ENCODE measurements at regions not wholly inside any gene's neighbourhood (a gene's known extent, or its start where the extent isn't known, plus 50 kb on each side); places are given as distances from the start of the nearest gene placed in this dataset.

DNA sequence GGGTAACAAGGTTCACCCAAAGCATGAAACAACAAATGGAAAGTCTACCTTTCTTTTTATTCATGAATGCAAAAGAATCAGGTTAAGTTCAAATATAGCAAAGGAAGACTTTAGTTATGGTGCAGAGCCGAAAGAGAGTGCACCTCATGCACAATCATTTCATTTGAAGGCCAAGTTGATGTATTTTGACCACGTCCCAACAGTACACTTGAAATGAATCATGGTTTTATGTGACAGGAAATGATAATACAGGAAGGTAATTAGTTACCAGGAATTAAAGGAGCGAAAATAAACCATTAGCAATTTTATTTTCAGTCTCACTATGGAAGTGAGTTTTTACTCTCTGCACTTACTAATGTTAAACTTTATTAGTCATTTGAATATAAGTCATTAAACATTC, 281.2 kb upstream of the DIAPH2 start:
- H3K27ac Mint-ChIP-seq, result no peak overlapping the region
- peaks cover 0 to 3% of the 10 kb centered on the region in 2 donors for H3K9me3 Mint-ChIP-seq
- peaks cover 26% of the 10 kb centered on the region for H3K27me3 Mint-ChIP-seq (ENCODE audit: low read depth)
- H3K4me3 Mint-ChIP-seq, result no peak overlapping the region
- ATAC-seq (replicated peaks in 1 of 2) (no peak), DNase-seq (no peak)
- H3K36me3 Mint-ChIP-seq (ENCODE audit: insufficient read depth in 2 of 2), result no peaks in the 10 kb centered on the region
- H3K4me1 Mint-ChIP-seq (ENCODE audit: low read depth), result no peaks in the 10 kb centered on the region

GRCh38 chrX:96405842-96406241, 278.8 kb upstream of the DIAPH2 start:
- no peak overlapping the region for H3K27ac Mint-ChIP-seq
- peaks cover 26% of the 10 kb centered on the region for H3K27me3 Mint-ChIP-seq (ENCODE audit: low read depth)

DNA sequence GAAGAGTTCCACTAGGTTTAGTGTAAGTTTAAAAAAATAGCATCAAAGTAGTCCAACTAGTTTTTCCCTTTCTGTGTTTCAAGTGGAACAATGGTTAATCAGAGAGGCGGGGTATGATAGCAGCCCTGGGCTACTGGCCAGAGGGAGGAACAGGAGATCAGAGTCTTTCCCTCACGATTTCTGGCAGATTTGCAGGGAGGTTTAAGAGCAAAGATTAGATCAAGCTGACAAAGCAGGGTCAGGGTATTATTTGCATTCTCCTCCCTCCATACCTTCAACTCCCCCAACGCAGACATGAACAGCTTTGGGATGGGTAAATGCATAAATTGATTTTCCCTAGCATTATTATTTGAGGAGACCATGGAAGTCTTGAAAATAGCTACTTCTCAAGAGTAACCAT, 277.6 kb upstream of the DIAPH2 start:
- Mint-ChIP-seq H3K27ac (no peak overlapping the region), H3K4me3 (no peak overlapping the region), H3K27me3 (ENCODE audit: low read depth) (peaks cover 26% of the 10 kb centered on the region), H3K36me3 (ENCODE audit: insufficient read depth in 2 of 2) (no peaks in the 10 kb centered on the region), H3K9me3 (no peaks in the 10 kb centered on the region), H3K4me1 (ENCODE audit: low read depth) (no peaks in the 10 kb centered on the region)
- ATAC-seq (replicated peaks in 1 of 2) (no peak), DNase-seq (no peak)

More at GRCh38 chrX:96405842-96406241, 278.8 kb upstream of the DIAPH2 start:
- no peaks in the 10 kb centered on the region for H3K9me3 Mint-ChIP-seq
- no peaks in the 10 kb centered on the region for H3K36me3 Mint-ChIP-seq (ENCODE audit: insufficient read depth in 2 of 2)
- H3K4me1 Mint-ChIP-seq (ENCODE audit: low read depth), result no peaks in the 10 kb centered on the region
- DNase-seq (no peak), ATAC-seq (replicated peaks in 1 of 2) (no peak)
- H3K4me3 Mint-ChIP-seq, result no peak overlapping the region

- H3K9me3 Mint-ChIP-seq, result no peaks in the 10 kb centered on the region
- H3K4me1 Mint-ChIP-seq (ENCODE audit: low read depth), result no peaks in the 10 kb centered on the region
- peaks cover 26% of the 10 kb centered on the region for H3K27me3 Mint-ChIP-seq (ENCODE audit: low read depth)
- no peak overlapping the region for H3K4me3 Mint-ChIP-seq
- no peaks in the 10 kb centered on the region for H3K36me3 Mint-ChIP-seq (ENCODE audit: insufficient read depth in 2 of 2)
- no peak for DNase-seq
- no peak for ATAC-seq (replicated peaks in 1 of 2)
- no peak overlapping the region for H3K27ac Mint-ChIP-seq
These were observed 277.1 kb upstream of the DIAPH2 start for GRCh38 chrX:96407501-96407900.

- DNase-seq (no peak), ATAC-seq (replicated peaks in 1 of 2) (no peak)
- Mint-ChIP-seq H3K4me1 (ENCODE audit: low read depth) (no peaks in the 10 kb centered on the region), H3K4me3 (no peak overlapping the region), H3K27me3 (ENCODE audit: low read depth) (peaks cover 26% of the 10 kb centered on the region), H3K27ac (no peak overlapping the region), H3K36me3 (ENCODE audit: insufficient read depth in 2 of 2) (no peaks in the 10 kb centered on the region), H3K9me3 (no peaks in the 10 kb centered on the region)
These were observed 276.7 kb upstream of the DIAPH2 start for GRCh38 chrX:96407981-96408380.

GRCh38 chrX:96410927-96411326, 273.7 kb upstream of the DIAPH2 start:
- H3K4me1 Mint-ChIP-seq (ENCODE audit: low read depth), result no peaks in the 10 kb centered on the region
- no peak overlapping the region for H3K27ac Mint-ChIP-seq
- ATAC-seq (replicated peaks in 1 of 2) (no peak), DNase-seq (no peak)
- no peaks in the 10 kb centered on the region for H3K9me3 Mint-ChIP-seq
- H3K36me3 Mint-ChIP-seq (ENCODE audit: insufficient read depth in 2 of 2), result no peaks in the 10 kb centered on the region
- H3K27me3 Mint-ChIP-seq (ENCODE audit: low read depth), result peaks cover 5% of the 10 kb centered on the region
- H3K4me3 Mint-ChIP-seq, result no peak overlapping the region

GRCh38 chrX:96417695-96418094, 266.9 kb upstream of the DIAPH2 start:
- DNase-seq (no peak), ATAC-seq (replicated peaks in 1 of 2) (no peak)
- no peaks in the 10 kb centered on the region for H3K36me3 Mint-ChIP-seq (ENCODE audit: insufficient read depth in 2 of 2)
- H3K27me3 Mint-ChIP-seq (ENCODE audit: low read depth), result no peaks in the 10 kb centered on the region
- H3K4me1 Mint-ChIP-seq (ENCODE audit: low read depth), result no peaks in the 10 kb centered on the region
- no peak overlapping the region for H3K4me3 Mint-ChIP-seq
- H3K27ac Mint-ChIP-seq, result no peak overlapping the region
- no peaks in the 10 kb centered on the region for H3K9me3 Mint-ChIP-seq

GRCh38 chrX:96424007-96424406, 260.6 kb upstream of the DIAPH2 start:
- ATAC-seq (replicated peaks in 1 of 2) (no peak), DNase-seq (no peak)
- Mint-ChIP-seq H3K27ac (no peak overlapping the region), H3K9me3 (peaks cover 0 to 2% of the 10 kb centered on the region in 2 donors), H3K4me1 (ENCODE audit: low read depth) (no peaks in the 10 kb centered on the region), H3K4me3 (no peak overlapping the region), H3K36me3 (ENCODE audit: insufficient read depth in 2 of 2) (no peaks in the 10 kb centered on the region), H3K27me3 (ENCODE audit: low read depth) (peaks cover 6% of the 10 kb centered on the region)

GRCh38 chrX:96425200-96425599, 259.4 kb upstream of the DIAPH2 start:
- Mint-ChIP-seq H3K4me1 (ENCODE audit: low read depth) (no peaks in the 10 kb centered on the region), H3K27ac (no peak overlapping the region), H3K9me3 (peaks cover 0 to 2% of the 10 kb centered on the region in 2 donors), H3K36me3 (ENCODE audit: insufficient read depth in 2 of 2) (no peaks in the 10 kb centered on the region), H3K4me3 (no peak overlapping the region), H3K27me3 (ENCODE audit: low read depth) (peaks cover 6% of the 10 kb centered on the region)
- ATAC-seq (replicated peaks in 1 of 2) (no peak), DNase-seq (no peak)

- H3K27ac Mint-ChIP-seq, result no peak overlapping the region
- DNase-seq, result no peak
- H3K27me3 Mint-ChIP-seq (ENCODE audit: low read depth), result no peaks in the 10 kb centered on the region
- ATAC-seq (replicated peaks in 1 of 2), result no peak
- no peak overlapping the region for H3K4me3 Mint-ChIP-seq
- no peaks in the 10 kb centered on the region for H3K4me1 Mint-ChIP-seq (ENCODE audit: low read depth)
- peaks cover 0 to 2% of the 10 kb centered on the region in 2 donors for H3K9me3 Mint-ChIP-seq
- no peaks in the 10 kb centered on the region for H3K36me3 Mint-ChIP-seq (ENCODE audit: insufficient read depth in 2 of 2)
These were observed 253.7 kb upstream of the DIAPH2 start for GRCh38 chrX:96430756-96431455.

DNA sequence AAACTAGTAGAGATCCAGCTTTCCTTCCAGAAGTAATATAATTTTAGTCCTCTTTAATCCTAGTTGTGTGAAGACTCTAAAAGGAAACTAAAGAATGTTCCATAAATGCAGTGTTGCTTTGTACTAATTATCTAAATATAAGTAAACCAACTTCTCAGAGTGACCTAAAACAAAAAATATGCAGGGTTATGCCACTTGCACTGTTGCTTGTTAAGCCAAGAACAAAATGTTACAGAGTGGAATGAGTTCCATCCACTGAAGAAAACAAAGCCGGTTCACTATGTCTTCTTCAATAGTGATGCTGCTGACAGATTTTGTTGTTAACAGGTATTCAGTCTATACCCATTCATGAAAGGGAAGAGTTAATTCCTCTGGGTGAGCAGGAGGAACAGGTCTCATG, 252.0 kb upstream of the DIAPH2 start:
- ATAC-seq (replicated peaks in 1 of 2), result no peak
- H3K9me3 Mint-ChIP-seq, result peaks cover 0 to 2% of the 10 kb centered on the region in 2 donors

DNA sequence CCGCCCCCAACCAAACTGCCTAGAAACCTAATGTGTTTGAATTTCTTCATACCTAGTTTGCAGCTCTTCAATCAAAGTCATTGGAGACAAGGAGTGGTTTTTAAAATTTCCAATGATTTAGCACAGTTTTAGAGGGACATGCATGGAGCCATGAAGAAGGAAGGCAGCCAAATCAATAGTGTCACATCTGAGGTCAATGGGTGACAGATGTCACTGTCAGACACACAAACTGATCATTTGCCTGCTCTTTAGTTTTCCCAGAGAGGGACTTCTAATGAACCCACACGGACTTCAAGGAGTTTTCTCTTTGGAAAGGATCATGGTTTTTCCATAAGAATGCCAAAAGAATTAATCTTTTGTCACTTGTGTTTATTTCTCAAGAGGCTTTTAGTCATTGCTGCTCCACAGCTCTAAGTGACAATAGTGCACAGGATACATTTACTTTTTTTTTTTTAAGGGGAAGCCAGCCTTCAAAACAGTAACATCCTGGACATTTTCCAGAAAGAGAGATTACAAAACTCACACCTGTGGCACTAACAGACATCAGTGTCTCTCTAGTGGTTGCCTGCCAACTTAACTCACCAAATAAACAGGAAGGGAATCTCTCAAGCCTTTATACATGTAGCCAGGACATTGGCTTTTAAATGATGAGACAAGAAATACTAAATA, 251.1 kb upstream of the DIAPH2 start:
- no peak overlapping the region for H3K4me3 Mint-ChIP-seq
- H3K27me3 Mint-ChIP-seq (ENCODE audit: low read depth), result peaks cover 2% of the 10 kb centered on the region
- no peak for ATAC-seq (replicated peaks in 1 of 2)
- no peaks in the 10 kb centered on the region for H3K9me3 Mint-ChIP-seq
- no peak overlapping the region for H3K27ac Mint-ChIP-seq
- DNase-seq, result no peak
- H3K36me3 Mint-ChIP-seq (ENCODE audit: insufficient read depth in 2 of 2), result no peaks in the 10 kb centered on the region
- no peaks in the 10 kb centered on the region for H3K4me1 Mint-ChIP-seq (ENCODE audit: low read depth)

More for the DNA sequence above, 252.0 kb upstream of the DIAPH2 start:
- no peak for DNase-seq
- Mint-ChIP-seq H3K4me1 (ENCODE audit: low read depth) (no peaks in the 10 kb centered on the region), H3K27ac (no peak overlapping the region), H3K4me3 (no peak overlapping the region), H3K36me3 (ENCODE audit: insufficient read depth in 2 of 2) (no peaks in the 10 kb centered on the region), H3K27me3 (ENCODE audit: low read depth) (no peaks in the 10 kb centered on the region)

DNA sequence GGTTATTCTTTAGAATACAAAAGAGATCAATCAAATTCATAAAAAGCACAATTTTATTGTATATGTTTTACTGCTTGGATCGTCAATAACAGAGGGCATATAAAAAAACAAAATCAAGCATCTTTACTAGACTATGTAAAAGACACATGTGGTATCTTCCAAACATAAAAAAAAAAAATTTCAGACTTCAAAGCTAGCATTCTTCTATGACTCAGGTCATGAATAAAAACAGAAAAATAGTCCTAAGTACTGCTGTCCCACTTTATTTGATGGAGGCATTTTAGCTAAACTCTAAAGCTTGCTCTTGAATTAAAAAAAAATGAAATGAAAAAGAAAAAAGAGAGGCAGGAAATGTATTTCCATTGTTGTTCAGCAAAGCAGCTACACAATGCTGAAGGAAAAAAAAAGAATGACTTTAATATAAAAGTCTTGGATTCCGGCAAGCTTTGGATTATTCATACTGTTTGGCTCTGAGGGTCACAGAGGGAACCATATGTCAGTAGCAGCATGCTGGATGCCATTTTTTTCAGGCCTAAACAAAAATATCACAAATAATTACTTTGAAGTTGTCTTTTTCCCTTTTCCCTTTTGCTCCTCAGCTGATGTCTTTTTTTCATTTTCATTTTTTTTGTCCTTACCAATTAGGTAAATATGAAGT, 249.1 kb upstream of the DIAPH2 start:
- Mint-ChIP-seq H3K27ac (no peak overlapping the region), H3K4me1 (ENCODE audit: low read depth) (no peaks in the 10 kb centered on the region), H3K27me3 (ENCODE audit: low read depth) (peaks cover 14% of the 10 kb centered on the region), H3K36me3 (ENCODE audit: insufficient read depth in 2 of 2) (no peaks in the 10 kb centered on the region), H3K4me3 (no peak overlapping the region), H3K9me3 (no peaks in the 10 kb centered on the region)
- ATAC-seq (replicated peaks in 1 of 2), result no peak
- no peak for DNase-seq

Data from activated T-cell treated with anti-CD3 and anti-CD28 coated beads, Interleukin-2, amount 50 U/mL, for 72 hours (primary cell).